GM12878 (cell line): ENCODE measurements at regions not wholly inside any gene's neighbourhood (a gene's known extent, or its start where the extent isn't known, plus 50 kb on each side); places are given as distances from the start of the nearest gene placed in this dataset.

ENCODE experiments used
- MXI1 ChIP-seq: fragments of 150-350 bp; IDR thresholded peaks from 2 replicates; pipeline ENCODE4 v1.6.1; 2011; ENCODE audit warnings: low read depth, mild to moderate bottlenecking, inconsistent platforms, low read length, improper control_type of control experiment
- NRF1 ChIP-seq: conservative IDR thresholded peaks from 2 replicates; pipeline ENCODE4 v1.6.1; 2011; ENCODE audit warnings: mild to moderate bottlenecking, low read depth, low read length, improper control_type of control experiment
- POLR2A ChIP-seq: IDR thresholded peaks from 2 replicates; pipeline ENCODE4 v1.6.1; 2011; ENCODE audit warnings: low read depth, mild to moderate bottlenecking, low read length
- POLR2AphosphoS5 ChIP-seq: IDR thresholded peaks from 2 replicates; pipeline ENCODE4 v1.6.1; 2011; ENCODE audit warnings: mild to moderate bottlenecking, low read length, inconsistent platforms
- RCOR1 ChIP-seq: conservative IDR thresholded peaks from 2 replicates; pipeline ENCODE4 v1.6.1; 2012; ENCODE audit warnings: low read depth, low read length, improper control_type of control experiment
- SPI1 ChIP-seq: IDR thresholded peaks from 2 replicates; pipeline ENCODE4 v1.6.1; 2011; ENCODE audit warnings: low read depth, mild to moderate bottlenecking, low read length, moderate library complexity, borderline replicate concordance; ENCODE audit not compliant: insufficient read depth
- ZNF24 ChIP-seq: fragments of 450-650 bp; IDR thresholded peaks from 2 replicates; pipeline ENCODE4 v1.6.1; 2017; ENCODE audit warnings: antibody characterized with exemption, mild to moderate bottlenecking
- TF ChIP-seq, protein P1 (sequence below), 3 experiments: IDR thresholded peaks in 2 of 3; conservative IDR thresholded peaks in 1 of 3; 2 replicates each; pipeline ENCODE4 v1.5.1; 2011; ENCODE audit warnings: low read depth in 3 of 3, low read length in 3 of 3, mild to moderate bottlenecking in 3 of 3, control low read depth in 2 of 3, moderate library complexity in 2 of 3, inconsistent platforms in 1 of 3, mixed read lengths in 1 of 3; ENCODE audit not compliant: control insufficient read depth in 2 of 3, insufficient read depth in 1 of 3; ENCODE audit errors: extremely low read depth in 1 of 3
- TF ChIP-seq, protein P2 (sequence below): IDR thresholded peaks from 2 replicates; pipeline ENCODE4 v1.6.1; 2012; ENCODE audit warnings: low read depth, low read length, improper control_type of control experiment

DNA sequence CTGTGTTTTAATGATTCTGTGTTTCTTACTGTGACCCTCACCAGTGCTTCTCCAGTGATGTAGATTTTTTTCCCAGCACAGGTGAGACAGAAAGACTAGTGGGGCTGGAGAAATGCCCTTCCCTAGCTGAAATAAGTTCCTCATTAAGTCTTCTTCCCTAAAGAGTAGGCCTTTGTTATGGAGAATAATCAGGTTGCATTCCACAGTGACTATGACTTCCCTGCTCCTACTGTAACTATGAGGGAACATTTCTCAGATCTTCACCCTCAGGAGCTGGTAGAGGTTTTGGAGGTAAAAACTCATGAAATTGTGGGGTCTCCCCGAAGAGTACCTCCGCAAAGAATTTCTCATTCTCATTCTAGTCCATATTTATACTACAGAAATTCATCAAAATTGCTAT lies 286.2 kb downstream of the GRB14 start:
- TF ChIP-seq ZNF24 (no peak), SPI1 (no peak), POLR2AphosphoS5 (no peak), POLR2A (no peak), RCOR1 (no peak), MXI1 (no peak), NRF1 (no peak)
- TF ChIP-seq, protein P1, sequence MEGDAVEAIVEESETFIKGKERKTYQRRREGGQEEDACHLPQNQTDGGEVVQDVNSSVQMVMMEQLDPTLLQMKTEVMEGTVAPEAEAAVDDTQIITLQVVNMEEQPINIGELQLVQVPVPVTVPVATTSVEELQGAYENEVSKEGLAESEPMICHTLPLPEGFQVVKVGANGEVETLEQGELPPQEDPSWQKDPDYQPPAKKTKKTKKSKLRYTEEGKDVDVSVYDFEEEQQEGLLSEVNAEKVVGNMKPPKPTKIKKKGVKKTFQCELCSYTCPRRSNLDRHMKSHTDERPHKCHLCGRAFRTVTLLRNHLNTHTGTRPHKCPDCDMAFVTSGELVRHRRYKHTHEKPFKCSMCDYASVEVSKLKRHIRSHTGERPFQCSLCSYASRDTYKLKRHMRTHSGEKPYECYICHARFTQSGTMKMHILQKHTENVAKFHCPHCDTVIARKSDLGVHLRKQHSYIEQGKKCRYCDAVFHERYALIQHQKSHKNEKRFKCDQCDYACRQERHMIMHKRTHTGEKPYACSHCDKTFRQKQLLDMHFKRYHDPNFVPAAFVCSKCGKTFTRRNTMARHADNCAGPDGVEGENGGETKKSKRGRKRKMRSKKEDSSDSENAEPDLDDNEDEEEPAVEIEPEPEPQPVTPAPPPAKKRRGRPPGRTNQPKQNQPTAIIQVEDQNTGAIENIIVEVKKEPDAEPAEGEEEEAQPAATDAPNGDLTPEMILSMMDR (IDR thresholded peaks at IDR 0.05 in 2 of 3, conservative IDR thresholded peaks at IDR 0.05 in 1 of 3; ENCODE audit: control insufficient read depth in 2 of 3, extremely low read depth in 1 of 3, insufficient read depth in 1 of 3, low read depth in 3 of 3, low read length in 3 of 3): no peak
- TF ChIP-seq, protein P2, sequence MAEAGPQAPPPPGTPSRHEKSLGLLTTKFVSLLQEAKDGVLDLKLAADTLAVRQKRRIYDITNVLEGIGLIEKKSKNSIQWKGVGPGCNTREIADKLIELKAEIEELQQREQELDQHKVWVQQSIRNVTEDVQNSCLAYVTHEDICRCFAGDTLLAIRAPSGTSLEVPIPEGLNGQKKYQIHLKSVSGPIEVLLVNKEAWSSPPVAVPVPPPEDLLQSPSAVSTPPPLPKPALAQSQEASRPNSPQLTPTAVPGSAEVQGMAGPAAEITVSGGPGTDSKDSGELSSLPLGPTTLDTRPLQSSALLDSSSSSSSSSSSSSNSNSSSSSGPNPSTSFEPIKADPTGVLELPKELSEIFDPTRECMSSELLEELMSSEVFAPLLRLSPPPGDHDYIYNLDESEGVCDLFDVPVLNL: no peak
